ENCODE measurements at regions not wholly inside any gene's neighbourhood (a gene's known extent, or its start where the extent isn't known, plus 50 kb on each side); places are given as distances from the start of the nearest gene placed in this dataset.

GRCh38 chr10:124236816-124237215 lies 143.4 kb upstream of the CHST15 start:
- no peak for DNase-seq
- no peaks in the 10 kb centered on the region for H3K4me1 ChIP-seq
- H3K9ac ChIP-seq (ENCODE audit: low read depth in 2 of 2, low read length in 2 of 2) = no peak overlapping the region
- TF ChIP-seq CTCF (IDR thresholded peaks at IDR 0.05) = no peak
- H3K27ac ChIP-seq = no peak overlapping the region
- intact Hi-C loops (cut with DNase I) = no loop called here
- H3K36me3 ChIP-seq = no peaks in the 10 kb centered on the region
- no peaks in the 10 kb centered on the region for H3K27me3 ChIP-seq
- no peak overlapping the region for H3K4me3 ChIP-seq
- H3K9me3 ChIP-seq = no peaks in the 10 kb centered on the region

GRCh38 chr10:124236136-124236535 lies 142.7 kb upstream of the CHST15 start:
- Histone ChIP-seq H3K4me3 (no peak overlapping the region), H3K27me3 (no peaks in the 10 kb centered on the region), H3K36me3 (no peaks in the 10 kb centered on the region), H3K27ac (no peak overlapping the region), H3K4me1 (no peaks in the 10 kb centered on the region), H3K9me3 (no peaks in the 10 kb centered on the region), H3K9ac (ENCODE audit: low read depth in 2 of 2, low read length in 2 of 2) (no peak overlapping the region)
- no peak for TF ChIP-seq CTCF (IDR thresholded peaks at IDR 0.05)
- DNase-seq = no peak
- intact Hi-C loops (cut with DNase I) = no loop called here

- intact Hi-C loops (cut with DNase I) = no loop called here
- no peak for TF ChIP-seq CTCF (IDR thresholded peaks at IDR 0.05)
- Histone ChIP-seq H3K36me3 (no peaks in the 10 kb centered on the region), H3K4me1 (no peaks in the 10 kb centered on the region), H3K27ac (no peak overlapping the region), H3K9ac (ENCODE audit: low read depth in 2 of 2, low read length in 2 of 2) (no peak overlapping the region), H3K4me3 (no peak overlapping the region), H3K27me3 (no peaks in the 10 kb centered on the region), H3K9me3 (no peaks in the 10 kb centered on the region)
- DNase-seq = no peak
Measured at GRCh38 chr10:124235232-124235631, 141.8 kb upstream of the CHST15 start.

- Histone ChIP-seq H3K9me3 (no peaks in the 10 kb centered on the region), H3K27ac (no peak overlapping the region), H3K27me3 (no peaks in the 10 kb centered on the region), H3K4me1 (no peaks in the 10 kb centered on the region), H3K4me3 (no peak overlapping the region), H3K36me3 (no peaks in the 10 kb centered on the region), H3K9ac (ENCODE audit: low read depth in 2 of 2, low read length in 2 of 2) (no peak overlapping the region)
- DNase-seq = no peak
- no peak for TF ChIP-seq CTCF (IDR thresholded peaks at IDR 0.05)
- intact Hi-C loops (cut with DNase I) = no loop called here
Measured at GRCh38 chr10:124233546-124234138, 140.2 kb upstream of the CHST15 start.

GRCh38 chr10:124232686-124233545 lies 139.5 kb upstream of the CHST15 start:
- intact Hi-C loops (cut with DNase I) = no loop called here
- DNase-seq = no peak
- no peaks in the 10 kb centered on the region for H3K27me3 ChIP-seq
- H3K27ac ChIP-seq = no peak overlapping the region
- no peak overlapping the region for H3K4me3 ChIP-seq
- no peaks in the 10 kb centered on the region for H3K36me3 ChIP-seq
- H3K9me3 ChIP-seq = no peaks in the 10 kb centered on the region
- H3K4me1 ChIP-seq = no peaks in the 10 kb centered on the region
- TF ChIP-seq CTCF (IDR thresholded peaks at IDR 0.05) = no peak
- no peak overlapping the region for H3K9ac ChIP-seq (ENCODE audit: low read depth in 2 of 2, low read length in 2 of 2)

Data from colonic mucosa (tissue), 4 donors.